Ectodermal cell (in vitro differentiated cells): ENCODE measurements at regions not wholly inside any gene's neighbourhood (a gene's known extent, or its start where the extent isn't known, plus 50 kb on each side); places are given as distances from the start of the nearest gene placed in this dataset.

ENCODE experiments used
- H3K27ac ChIP-seq: 2 replicates; pipeline ENCODE4 v1.7.0; 2013; ENCODE audit warnings: mild to moderate bottlenecking, low read depth, low read length; ENCODE audit not compliant: insufficient read depth, poor library complexity, severe bottlenecking
- H3K27me3 ChIP-seq: 2 replicates; pipeline ENCODE4 v1.7.0; 2013; ENCODE audit warnings: mild to moderate bottlenecking, low read length; ENCODE audit not compliant: insufficient read depth, control insufficient read depth, poor library complexity, severe bottlenecking
- H3K36me3 ChIP-seq: one replicate; pipeline ENCODE4 v1.7.0; 2013; ENCODE audit warnings: low read length; ENCODE audit not compliant: control insufficient read depth, insufficient read depth
- H3K4me1 ChIP-seq: one replicate; pipeline ENCODE4 v1.7.0; 2013; ENCODE audit warnings: low read length; ENCODE audit not compliant: control insufficient read depth, insufficient read depth
- H3K4me3 ChIP-seq: 2 replicates; pipeline ENCODE4 v1.7.0; 2013; ENCODE audit warnings: low read depth, low read length, control low read depth; ENCODE audit not compliant: insufficient read depth
- H3K9me3 ChIP-seq: 2 replicates; pipeline ENCODE4 v1.7.0; 2013; ENCODE audit warnings: mild to moderate bottlenecking, low read length, moderate library complexity; ENCODE audit not compliant: control insufficient read depth
- WGBS, 2 experiments: methylation state at CpG; one replicate each; pipeline ENCODE4 v1.1.7; 2013; ENCODE audit warnings: missing lambda C conversion rate in 2 of 2; 5-methylcytosine and 5-hydroxymethylcytosine counted together

GRCh38 chr3:87900061-87900460 lies 158.7 kb downstream of the CGGBP1 start:
- Histone ChIP-seq H3K36me3 (no peaks in the 10 kb centered on the region), H3K4me3 (no peak overlapping the region), H3K4me1 (no peaks in the 10 kb centered on the region), H3K27me3 (no peaks in the 10 kb centered on the region), H3K9me3 (no peaks in the 10 kb centered on the region), H3K27ac (no peak overlapping the region)
- 60 to 70% methylated on average over 1 of the region's 1 CpG for WGBS, 2 experiments

DNA sequence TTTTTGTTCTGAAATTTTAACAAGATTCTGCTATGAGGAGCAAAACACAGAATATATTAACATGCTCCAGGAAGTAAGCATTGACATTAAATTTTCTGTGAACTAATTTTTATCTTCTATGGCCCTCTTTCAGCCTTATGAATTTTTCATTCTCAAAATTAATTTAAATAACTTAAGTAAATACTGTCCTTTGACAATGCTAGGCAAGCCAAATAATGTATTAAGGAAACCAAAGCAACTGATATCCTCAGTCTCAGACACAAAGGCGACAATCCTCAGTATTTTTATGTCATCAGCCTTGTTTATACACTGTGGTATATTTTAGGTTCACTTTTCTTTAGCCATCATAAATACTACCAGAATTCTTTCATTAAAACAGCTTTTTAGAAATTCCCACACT lies 159.8 kb downstream of the CGGBP1 start:
- Histone ChIP-seq H3K27ac (no peak overlapping the region), H3K4me3 (no peak overlapping the region), H3K27me3 (no peaks in the 10 kb centered on the region), H3K9me3 (no peaks in the 10 kb centered on the region), H3K36me3 (no peaks in the 10 kb centered on the region), H3K4me1 (no peaks in the 10 kb centered on the region)
- WGBS, 2 experiments, result 90 to 100% methylated on average over 1 of the region's 1 CpG

GRCh38 chr3:87895983-87896382 lies 162.8 kb downstream of the CGGBP1 start:
- H3K4me3 ChIP-seq, result no peak overlapping the region
- 83 to 93% methylated on average over 1 of the region's 1 CpG for WGBS, 2 experiments
- no peaks in the 10 kb centered on the region for H3K27me3 ChIP-seq
- H3K4me1 ChIP-seq, result no peaks in the 10 kb centered on the region
- H3K27ac ChIP-seq, result no peak overlapping the region
- no peaks in the 10 kb centered on the region for H3K9me3 ChIP-seq
- H3K36me3 ChIP-seq, result no peaks in the 10 kb centered on the region

- Histone ChIP-seq H3K9me3 (peaks cover 3% of the 10 kb centered on the region), H3K27ac (no peak overlapping the region), H3K27me3 (no peaks in the 10 kb centered on the region), H3K4me3 (no peak overlapping the region), H3K36me3 (no peaks in the 10 kb centered on the region), H3K4me1 (no peaks in the 10 kb centered on the region)
- 99 to 100% methylated on average over 1 of the region's 1 CpG for WGBS, 2 experiments
These were observed 185.7 kb downstream of the CGGBP1 start for GRCh38 chr3:87873136-87873535.

GRCh38 chr3:87867001-87867400 lies 191.8 kb downstream of the CGGBP1 start:
- H3K36me3 ChIP-seq, result no peaks in the 10 kb centered on the region
- H3K9me3 ChIP-seq, result no peaks in the 10 kb centered on the region
- H3K4me1 ChIP-seq, result no peaks in the 10 kb centered on the region
- H3K27ac ChIP-seq, result no peak overlapping the region
- WGBS, 2 experiments, result 70 to 81% methylated on average over 1 to 2 of the region's 2 CpGs
- no peaks in the 10 kb centered on the region for H3K27me3 ChIP-seq
- no peak overlapping the region for H3K4me3 ChIP-seq

DNA sequence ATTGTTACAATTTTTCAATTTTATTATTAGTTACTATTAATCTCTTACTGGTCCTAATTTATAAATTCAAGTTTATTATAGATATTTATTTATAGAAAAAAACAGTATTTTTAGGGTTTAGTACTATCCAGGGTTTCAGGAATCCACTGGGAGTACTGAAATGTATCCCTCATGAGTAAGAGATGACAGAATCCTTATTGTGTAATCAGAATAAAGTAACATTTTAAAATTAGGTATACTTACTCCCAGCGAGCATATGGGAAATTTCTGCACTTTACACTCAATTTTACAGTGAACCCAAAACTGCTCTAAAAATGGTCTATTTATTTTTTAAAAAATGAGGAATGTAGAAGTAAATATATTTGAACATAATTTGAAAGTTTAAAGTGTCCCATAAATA lies 202.7 kb downstream of the CGGBP1 start:
- no peaks in the 10 kb centered on the region for H3K27me3 ChIP-seq
- no peaks in the 10 kb centered on the region for H3K4me1 ChIP-seq
- H3K36me3 ChIP-seq, result no peaks in the 10 kb centered on the region
- no peak overlapping the region for H3K27ac ChIP-seq
- no peaks in the 10 kb centered on the region for H3K9me3 ChIP-seq
- WGBS, 2 experiments, result no CpG with 5 or more reads among the region's 1 CpG
- H3K4me3 ChIP-seq, result no peak overlapping the region

GRCh38 chr3:87855616-87856015 lies 203.2 kb downstream of the CGGBP1 start:
- no peak overlapping the region for H3K4me3 ChIP-seq
- 87 to 91% methylated on average over 3 of the region's 3 CpGs for WGBS, 2 experiments
- H3K36me3 ChIP-seq, result no peaks in the 10 kb centered on the region
- no peaks in the 10 kb centered on the region for H3K4me1 ChIP-seq
- H3K27me3 ChIP-seq, result no peaks in the 10 kb centered on the region
- H3K27ac ChIP-seq, result no peak overlapping the region
- H3K9me3 ChIP-seq, result no peaks in the 10 kb centered on the region

GRCh38 chr3:87855211-87855610 lies 203.6 kb downstream of the CGGBP1 start:
- Histone ChIP-seq H3K27ac (peak overlapping the region; percentile 16), H3K36me3 (no peaks in the 10 kb centered on the region), H3K9me3 (no peaks in the 10 kb centered on the region), H3K4me1 (no peaks in the 10 kb centered on the region), H3K27me3 (no peaks in the 10 kb centered on the region), H3K4me3 (no peak overlapping the region)
- 100% methylated on average over 1 of the region's 1 CpG; no CpG with 5 or more reads in 1 of the 2 experiments for WGBS, 2 experiments

DNA sequence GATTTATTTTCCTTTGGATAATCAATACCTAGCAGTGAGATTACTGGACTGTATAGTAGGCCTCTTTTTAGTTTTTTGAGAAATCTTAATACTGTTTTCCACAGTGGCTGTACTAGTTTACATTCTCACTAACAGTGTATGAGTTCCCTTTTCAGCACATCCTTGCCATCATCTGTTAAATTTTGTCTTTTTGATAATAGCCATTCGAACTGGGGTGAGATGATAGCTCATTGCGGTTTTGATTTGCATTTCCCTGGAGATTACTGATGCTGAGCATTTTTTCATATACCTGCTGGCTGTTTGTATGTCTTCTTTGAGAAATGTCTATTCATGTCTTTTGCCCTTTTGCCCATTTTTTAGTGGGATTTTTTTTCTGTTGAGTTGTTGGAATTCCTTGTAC lies 210.8 kb downstream of the CGGBP1 start:
- no peak overlapping the region for H3K4me3 ChIP-seq
- H3K4me1 ChIP-seq, result no peaks in the 10 kb centered on the region
- H3K9me3 ChIP-seq, result no peaks in the 10 kb centered on the region
- no peaks in the 10 kb centered on the region for H3K36me3 ChIP-seq
- WGBS, 2 experiments, result 93 to 97% methylated on average over 2 of the region's 2 CpGs
- H3K27ac ChIP-seq, result no peak overlapping the region
- no peaks in the 10 kb centered on the region for H3K27me3 ChIP-seq

- H3K36me3 ChIP-seq, result no peaks in the 10 kb centered on the region
- H3K27ac ChIP-seq, result no peak overlapping the region
- H3K4me3 ChIP-seq, result no peak overlapping the region
- no peaks in the 10 kb centered on the region for H3K4me1 ChIP-seq
- H3K27me3 ChIP-seq, result no peaks in the 10 kb centered on the region
- 100% methylated on average over 1 of the region's 1 CpG for WGBS, 2 experiments
- no peaks in the 10 kb centered on the region for H3K9me3 ChIP-seq
These were observed 221.7 kb downstream of the CGGBP1 start for GRCh38 chr3:87837076-87837475.

DNA sequence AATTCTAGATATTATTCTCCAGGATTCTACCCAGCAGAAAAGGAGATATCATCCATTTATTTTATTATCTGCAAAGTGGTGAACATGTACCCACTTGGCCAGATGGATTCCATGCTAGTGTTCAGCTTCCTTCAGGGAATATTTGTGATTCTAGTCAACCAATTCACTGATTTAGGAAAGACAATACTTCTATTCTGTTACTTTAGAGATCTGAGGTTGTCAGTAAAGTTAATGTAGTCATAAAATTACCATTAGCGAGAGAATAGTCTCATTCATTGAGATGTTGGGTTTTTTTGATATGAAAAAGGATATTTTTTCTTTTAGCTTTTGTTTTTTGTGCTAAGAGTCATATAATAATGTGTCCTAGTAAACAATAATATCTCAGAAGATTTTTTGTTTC lies 222.8 kb downstream of the CGGBP1 start:
- Histone ChIP-seq H3K9me3 (no peaks in the 10 kb centered on the region), H3K27me3 (no peaks in the 10 kb centered on the region), H3K36me3 (no peaks in the 10 kb centered on the region), H3K4me1 (no peaks in the 10 kb centered on the region), H3K4me3 (no peak overlapping the region), H3K27ac (no peak overlapping the region)
- 79 to 90% methylated on average over 1 of the region's 1 CpG for WGBS, 2 experiments
